Stomach (tissue), 8 donors: ENCODE measurements at regions not wholly inside any gene's neighbourhood (a gene's known extent, or its start where the extent isn't known, plus 50 kb on each side); places are given as distances from the start of the nearest gene placed in this dataset.

Experiments
- DNase-seq, 2 donors: peaks; one replicate each; pipeline versions ENCODE4 v3.0.0 to v3.0.0-alpha.2; 2013 to 2019
- H3K27ac ChIP-seq, 5 donors: fragments of 200-600 bp in 4 of 5; sonication (generic) in 4 of 5; one replicate each; pipeline ENCODE4 v1.5.1; 2013 to 2019; ENCODE audit warnings: mild to moderate bottlenecking in 1 of 5, moderate library complexity in 1 of 5
- H3K27me3 ChIP-seq, 3 donors: fragments of 200-600 bp; sonication (generic); one replicate each; pipeline ENCODE4 v1.5.1; 2017 to 2019; ENCODE audit warnings: mixed run types in 1 of 3
- H3K36me3 ChIP-seq, 4 donors: fragments of 200-600 bp; sonication (generic); 1 replicate in 3 of 4; 2 replicates in 1 of 4; pipeline ENCODE4 v1.5.1; 2016 to 2019
- H3K4me1 ChIP-seq, 4 donors: fragments of 200-600 bp; sonication (generic); one replicate each; pipeline ENCODE4 v1.5.1; 2016 to 2019
- H3K4me3 ChIP-seq, 4 donors: fragments of 200-600 bp; sonication (generic) in 3 of 4; one replicate each; pipeline ENCODE4 v1.5.1; 2016 to 2019; ENCODE audit warnings: mild to moderate bottlenecking in 1 of 4
- H3K9me3 ChIP-seq, 4 donors: fragments of 200-600 bp; sonication (generic); one replicate each; pipeline ENCODE4 v1.5.1; 2016 to 2019
- CTCF ChIP-seq, 7 experiments: fragments of 450-650 bp in 4 of 7; fragments of 200-600 bp in 3 of 7; sonication (generic) in 3 of 7; IDR thresholded peaks; one replicate each; pipeline ENCODE4 v1.5.1; 2016 to 2019; ENCODE audit warnings: antibody characterized with exemption in 7 of 7, control low read depth in 2 of 7, mild to moderate bottlenecking in 1 of 7
- EP300 ChIP-seq: sonication (generic); formaldehyde crosslinking; IDR thresholded peaks from one replicate; pipeline ENCODE4 v1.6.1; 2017; ENCODE audit warnings: antibody characterized with exemption
- POLR2A ChIP-seq, 4 donors: fragments of 450-650 bp; IDR thresholded peaks; one replicate each; pipeline ENCODE4 v1.6.1; 2016; ENCODE audit warnings: antibody characterized with exemption in 4 of 4, control low read depth in 2 of 4, mild to moderate bottlenecking in 1 of 4, moderate library complexity in 1 of 4
- POLR2AphosphoS5 ChIP-seq, 3 donors: sonication (generic); formaldehyde crosslinking; IDR thresholded peaks; one replicate each; pipeline ENCODE4 v1.6.1; 2016; ENCODE audit warnings: antibody characterized with exemption in 3 of 3
- WGBS, 5 donors: extraction: QIAGEN DNeasy Blood & Tissue Kit in 3 of 5; methylation state at CpG; one replicate each; pipeline versions ENCODE4 v1.1.5 to v1.1.7; 2013 to 2018; 5-methylcytosine and 5-hydroxymethylcytosine counted together
- intact Hi-C: fragments of 100-400 bp; cut with DNase I; formaldehyde crosslinking; loops from one replicate; pipeline ENCODE4 v1.15.1; 2023; ENCODE audit warnings: low total_unique reads
- donor health status: healthy with polysubstance abuse.
- donor health status: Bipolar disorder and iron deficiency.
- donor health status: healthy.

- no peak for TF ChIP-seq POLR2A (IDR thresholded peaks at IDR 0.05)
- TF ChIP-seq POLR2AphosphoS5 (IDR thresholded peaks at IDR 0.05) = no peak
- no peak for TF ChIP-seq EP300
- no peak for TF ChIP-seq CTCF (IDR thresholded peaks at IDR 0.05)
- H3K4me1 ChIP-seq = no peaks in the 10 kb centered on the region
- H3K4me3 ChIP-seq = no peak overlapping the region
- no peak overlapping the region for H3K27ac ChIP-seq
- no peaks in the 10 kb centered on the region for H3K9me3 ChIP-seq
- H3K27me3 ChIP-seq = no peaks in the 10 kb centered on the region
- intact Hi-C loops = no loop called here
- WGBS, 5 donors = 79 to 86% (median 80%) methylated on average over 2 of the region's 2 CpGs
- no peaks in the 10 kb centered on the region for H3K36me3 ChIP-seq
- no peak for DNase-seq
Measured at GRCh38 chr7:117986645-117987269, 113.5 kb upstream of the CTTNBP2 start.

GRCh38 chr7:117990834-117991233 lies 117.6 kb upstream of the CTTNBP2 start:
- no peak overlapping the region for H3K27ac ChIP-seq
- H3K4me3 ChIP-seq = no peak overlapping the region
- no peaks in the 10 kb centered on the region for H3K36me3 ChIP-seq
- DNase-seq = no peak
- no peak for TF ChIP-seq POLR2AphosphoS5 (IDR thresholded peaks at IDR 0.05)
- TF ChIP-seq POLR2A (IDR thresholded peaks at IDR 0.05) = no peak
- TF ChIP-seq CTCF (IDR thresholded peaks at IDR 0.05) = no peak
- TF ChIP-seq EP300 = no peak
- H3K9me3 ChIP-seq = no peaks in the 10 kb centered on the region
- no peaks in the 10 kb centered on the region for H3K27me3 ChIP-seq
- intact Hi-C loops = no loop called here
- H3K4me1 ChIP-seq = no peaks in the 10 kb centered on the region

GRCh38 chr7:117992635-117993376 lies 119.6 kb upstream of the CTTNBP2 start:
- 66 to 78% (median 73%) methylated on average over 1 of the region's 1 CpG for WGBS, 5 donors
- no peak for TF ChIP-seq EP300
- no peak for TF ChIP-seq POLR2A (IDR thresholded peaks at IDR 0.05)
- TF ChIP-seq CTCF (IDR thresholded peaks at IDR 0.05) = no peak
- no peak for TF ChIP-seq POLR2AphosphoS5 (IDR thresholded peaks at IDR 0.05)
- H3K9me3 ChIP-seq = no peaks in the 10 kb centered on the region
- H3K4me3 ChIP-seq = no peak overlapping the region
- H3K27ac ChIP-seq = no peak overlapping the region
- H3K4me1 ChIP-seq = no peaks in the 10 kb centered on the region
- no peaks in the 10 kb centered on the region for H3K27me3 ChIP-seq
- H3K36me3 ChIP-seq = no peaks in the 10 kb centered on the region
- intact Hi-C loops = no loop called here
- no peak for DNase-seq

GRCh38 chr7:117993377-117994003 lies 120.2 kb upstream of the CTTNBP2 start:
- intact Hi-C loops = no loop called here
- Histone ChIP-seq H3K4me3 (no peak overlapping the region), H3K27ac (no peak overlapping the region), H3K36me3 (no peaks in the 10 kb centered on the region), H3K4me1 (no peaks in the 10 kb centered on the region), H3K9me3 (no peaks in the 10 kb centered on the region), H3K27me3 (no peaks in the 10 kb centered on the region)
- no peak for TF ChIP-seq POLR2A (IDR thresholded peaks at IDR 0.05)
- peak in 1 of 7 experiments; percentile 9 for TF ChIP-seq CTCF (IDR thresholded peaks at IDR 0.05)
- peak in 1 of 2 donors; percentile 60 for DNase-seq
